Fibroblast of lung (primary cell): ENCODE measurements at regions not wholly inside any gene's neighbourhood (a gene's known extent, or its start where the extent isn't known, plus 50 kb on each side); places are given as distances from the start of the nearest gene placed in this dataset.

Source experiments
- DNase-seq, 2 donors: peaks; one replicate each; pipeline versions ENCODE4 v3.0.0 to v3.0.0-alpha.2; 2010; ENCODE audit warnings: low read depth in 2 of 2
- H2AFZ ChIP-seq: 2 replicates; pipeline ENCODE4 v1.5.1; 2012; ENCODE audit warnings: low read length, control low read depth, inconsistent platforms
- H3K27ac ChIP-seq: 2 replicates; pipeline ENCODE4 v1.5.1; 2011; ENCODE audit warnings: low read length, control low read depth; ENCODE audit not compliant: insufficient read depth
- H3K27me3 ChIP-seq: 2 replicates; pipeline ENCODE4 v1.5.1; 2011; ENCODE audit warnings: mild to moderate bottlenecking, low read length; ENCODE audit not compliant: control insufficient read depth, insufficient read depth
- H3K36me3 ChIP-seq: 2 replicates; pipeline ENCODE4 v1.5.1; 2011; ENCODE audit warnings: low read length; ENCODE audit not compliant: control insufficient read depth, insufficient read depth
- H3K4me1 ChIP-seq: 2 replicates; pipeline ENCODE4 v1.5.1; 2011; ENCODE audit warnings: low read length; ENCODE audit not compliant: control insufficient read depth, insufficient read depth; ENCODE audit errors: extremely low read depth
- H3K4me2 ChIP-seq: 2 replicates; pipeline ENCODE4 v1.5.1; 2011; ENCODE audit warnings: low read length, control low read depth; ENCODE audit not compliant: insufficient read depth; ENCODE audit errors: extremely low read depth
- H3K4me3 ChIP-seq, 4 experiments: fragments of 200-600 bp in 1 of 4; sonication (generic) in 1 of 4; replicated peaks in 1 of 4; 2 replicates each; pipeline ENCODE4 v1.5.1; 2011 to 2016; ENCODE audit warnings: low read length in 4 of 4, low read depth in 3 of 4, mild to moderate bottlenecking in 3 of 4, control low read depth in 2 of 4, inconsistent platforms in 1 of 4, mixed read lengths in 1 of 4; ENCODE audit not compliant: insufficient read depth in 1 of 4; ENCODE audit errors: control extremely low read depth in 1 of 4
- H3K79me2 ChIP-seq: 2 replicates; pipeline ENCODE4 v1.5.1; 2012; ENCODE audit warnings: mild to moderate bottlenecking, low read length, inconsistent platforms; ENCODE audit not compliant: control insufficient read depth, insufficient read depth
- H3K9ac ChIP-seq: 2 replicates; pipeline ENCODE4 v1.5.1; 2011; ENCODE audit warnings: mild to moderate bottlenecking, low read length, control low read depth; ENCODE audit not compliant: insufficient read depth
- H3K9me3 ChIP-seq: 2 replicates; pipeline ENCODE4 v1.5.1; 2012; ENCODE audit warnings: low read depth, low read length; ENCODE audit not compliant: control insufficient read depth, insufficient read depth
- H4K20me1 ChIP-seq: 2 replicates; pipeline ENCODE4 v1.5.1; 2011; ENCODE audit warnings: low read length; ENCODE audit not compliant: control insufficient read depth, insufficient read depth; ENCODE audit errors: extremely low read depth
- EZH2 ChIP-seq: IDR thresholded peaks from 2 replicates; pipeline ENCODE4 v1.5.1; 2012; ENCODE audit warnings: low read length, control low read depth, mild to moderate bottlenecking; ENCODE audit errors: missing control alignments
- TF ChIP-seq, protein P1 (sequence below), 2 donors: IDR thresholded peaks in 1 of 2; conservative IDR thresholded peaks in 1 of 2; 1 replicate in 1 of 2; 2 replicates in 1 of 2; pipeline ENCODE4 v1.5.1; 2011 to 2012; ENCODE audit warnings: low read length in 2 of 2, control low read depth in 1 of 2, inconsistent platforms in 1 of 2, low read depth in 1 of 2, mild to moderate bottlenecking in 1 of 2

DNA sequence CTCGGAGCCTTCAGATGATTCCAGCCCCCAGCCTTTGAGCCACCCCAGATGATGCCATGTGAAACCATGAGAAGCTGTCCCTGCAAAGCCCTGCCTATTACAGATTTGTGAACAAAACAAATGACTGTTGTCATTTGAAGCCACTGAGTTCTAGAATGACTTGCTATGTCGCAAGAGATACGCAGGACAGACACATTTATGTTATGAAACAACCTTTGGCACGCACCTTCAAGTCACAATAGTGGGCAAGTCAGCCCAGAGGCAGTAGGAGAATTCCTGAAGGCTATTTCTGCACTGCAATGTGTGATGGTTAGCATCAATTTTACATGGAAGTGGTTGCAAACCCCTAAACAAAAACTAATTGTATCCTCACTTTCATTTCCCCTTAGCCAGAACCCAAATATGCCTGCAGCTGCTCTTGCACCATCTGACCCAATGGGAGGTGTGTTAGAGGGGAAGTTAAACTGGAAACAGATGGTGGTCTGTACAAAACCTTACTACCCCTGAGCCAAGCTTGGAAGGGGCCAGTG, 174.4 kb upstream of the ATP6AP2 start:
- DNase-seq, result no peak
- Histone ChIP-seq H3K27me3 (no peaks in the 10 kb centered on the region), H4K20me1 (no peaks in the 10 kb centered on the region), H3K9ac (no peak overlapping the region), H3K4me3 (no peak overlapping the region), H3K4me1 (no peaks in the 10 kb centered on the region), H3K79me2 (no peaks in the 10 kb centered on the region), H3K36me3 (no peaks in the 10 kb centered on the region), H3K9me3 (no peaks in the 10 kb centered on the region), H3K27ac (no peak overlapping the region), H2AFZ (no peak overlapping the region), H3K4me2 (no peak overlapping the region)
- TF ChIP-seq, protein P1, sequence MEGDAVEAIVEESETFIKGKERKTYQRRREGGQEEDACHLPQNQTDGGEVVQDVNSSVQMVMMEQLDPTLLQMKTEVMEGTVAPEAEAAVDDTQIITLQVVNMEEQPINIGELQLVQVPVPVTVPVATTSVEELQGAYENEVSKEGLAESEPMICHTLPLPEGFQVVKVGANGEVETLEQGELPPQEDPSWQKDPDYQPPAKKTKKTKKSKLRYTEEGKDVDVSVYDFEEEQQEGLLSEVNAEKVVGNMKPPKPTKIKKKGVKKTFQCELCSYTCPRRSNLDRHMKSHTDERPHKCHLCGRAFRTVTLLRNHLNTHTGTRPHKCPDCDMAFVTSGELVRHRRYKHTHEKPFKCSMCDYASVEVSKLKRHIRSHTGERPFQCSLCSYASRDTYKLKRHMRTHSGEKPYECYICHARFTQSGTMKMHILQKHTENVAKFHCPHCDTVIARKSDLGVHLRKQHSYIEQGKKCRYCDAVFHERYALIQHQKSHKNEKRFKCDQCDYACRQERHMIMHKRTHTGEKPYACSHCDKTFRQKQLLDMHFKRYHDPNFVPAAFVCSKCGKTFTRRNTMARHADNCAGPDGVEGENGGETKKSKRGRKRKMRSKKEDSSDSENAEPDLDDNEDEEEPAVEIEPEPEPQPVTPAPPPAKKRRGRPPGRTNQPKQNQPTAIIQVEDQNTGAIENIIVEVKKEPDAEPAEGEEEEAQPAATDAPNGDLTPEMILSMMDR (conservative IDR thresholded peaks at IDR 0.05 in 1 of 2, IDR thresholded peaks at IDR 0.05 in 1 of 2; ENCODE audit: low read depth in 1 of 2, low read length in 2 of 2), result no peak
- TF ChIP-seq EZH2, result no peak

DNA sequence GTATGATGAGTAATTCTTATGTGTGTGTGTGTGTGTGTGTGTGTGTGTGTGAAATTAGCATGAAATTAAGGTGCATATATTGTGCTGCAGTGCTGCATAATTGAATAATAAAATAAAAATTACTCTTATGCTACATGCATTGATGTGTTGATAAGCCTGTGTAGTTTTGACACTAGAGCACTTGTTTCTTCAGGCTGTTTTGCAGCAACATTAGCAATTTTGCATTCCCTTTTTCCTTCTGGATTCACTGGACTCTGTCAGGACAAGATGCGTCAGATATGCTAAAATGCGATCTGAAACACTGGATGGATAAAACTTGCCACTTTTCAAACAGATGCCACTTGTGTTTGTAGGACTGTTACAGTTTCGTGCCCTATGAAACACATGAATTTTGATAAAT, 175.4 kb upstream of the ATP6AP2 start:
- Histone ChIP-seq H3K27ac (no peak overlapping the region), H3K4me1 (no peaks in the 10 kb centered on the region), H3K27me3 (no peaks in the 10 kb centered on the region), H3K4me2 (no peak overlapping the region), H3K9me3 (no peaks in the 10 kb centered on the region), H3K36me3 (no peaks in the 10 kb centered on the region), H3K4me3 (no peak overlapping the region), H2AFZ (no peak overlapping the region), H4K20me1 (no peaks in the 10 kb centered on the region), H3K79me2 (no peaks in the 10 kb centered on the region), H3K9ac (no peak overlapping the region)
- no peak for TF ChIP-seq EZH2
- TF ChIP-seq, protein P1 (conservative IDR thresholded peaks at IDR 0.05 in 1 of 2, IDR thresholded peaks at IDR 0.05 in 1 of 2; ENCODE audit: low read depth in 1 of 2, low read length in 2 of 2), result no peak
- DNase-seq, result no peak

DNA sequence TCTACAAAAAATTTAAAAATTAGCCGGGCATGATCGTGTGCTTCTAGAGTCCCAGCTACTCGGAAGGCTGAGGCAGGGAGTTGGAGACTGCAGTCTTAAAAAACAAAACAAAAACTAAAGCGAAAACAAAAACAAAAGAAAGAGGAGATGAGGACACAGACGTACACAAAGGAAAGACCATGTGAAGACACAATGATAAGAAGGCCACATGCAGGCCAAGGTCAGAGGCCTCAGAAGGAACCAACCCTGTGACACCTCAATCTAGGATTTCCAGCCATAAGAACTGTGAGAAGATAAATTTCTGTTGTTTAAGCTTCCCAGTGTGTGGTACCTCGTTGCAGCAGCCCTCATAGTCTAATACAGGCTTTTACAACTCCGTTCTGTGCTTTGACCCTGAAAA, 177.0 kb upstream of the ATP6AP2 start:
- TF ChIP-seq, protein P1 (conservative IDR thresholded peaks at IDR 0.05 in 1 of 2, IDR thresholded peaks at IDR 0.05 in 1 of 2; ENCODE audit: low read depth in 1 of 2, low read length in 2 of 2), result no peak
- no peak for TF ChIP-seq EZH2
- Histone ChIP-seq H3K27me3 (no peaks in the 10 kb centered on the region), H3K79me2 (no peaks in the 10 kb centered on the region), H3K4me2 (no peak overlapping the region), H3K4me1 (no peaks in the 10 kb centered on the region), H3K4me3 (no peak overlapping the region), H3K9ac (no peak overlapping the region), H3K27ac (no peak overlapping the region), H2AFZ (no peak overlapping the region), H3K9me3 (no peaks in the 10 kb centered on the region), H4K20me1 (no peaks in the 10 kb centered on the region), H3K36me3 (no peaks in the 10 kb centered on the region)
- no peak for DNase-seq
